Smooth muscle cell of the brain vasculature (primary cell): ENCODE measurements at regions not wholly inside any gene's neighbourhood (a gene's known extent, or its start where the extent isn't known, plus 50 kb on each side); places are given as distances from the start of the nearest gene placed in this dataset.
"Not testable (repeated sequence)": the region's sequence is repeated elsewhere in the genome, so short reads cannot be mapped to it uniquely, and the experiment has no call there.

ENCODE experiments used
- DNase-seq: peaks from one replicate; pipeline ENCODE4 v3.0.0-alpha.2; 2012; ENCODE audit warnings: low read depth, low spot score

GRCh38 chr3:27630885-27631284 lies 91.2 kb downstream of the EOMES start:
- no peak for DNase-seq

- DNase-seq = no peak
These were observed 92.8 kb downstream of the EOMES start for GRCh38 chr3:27629366-27629765.

GRCh38 chr3:27628026-27628750 lies 93.9 kb downstream of the EOMES start:
- no peak for DNase-seq

DNA sequence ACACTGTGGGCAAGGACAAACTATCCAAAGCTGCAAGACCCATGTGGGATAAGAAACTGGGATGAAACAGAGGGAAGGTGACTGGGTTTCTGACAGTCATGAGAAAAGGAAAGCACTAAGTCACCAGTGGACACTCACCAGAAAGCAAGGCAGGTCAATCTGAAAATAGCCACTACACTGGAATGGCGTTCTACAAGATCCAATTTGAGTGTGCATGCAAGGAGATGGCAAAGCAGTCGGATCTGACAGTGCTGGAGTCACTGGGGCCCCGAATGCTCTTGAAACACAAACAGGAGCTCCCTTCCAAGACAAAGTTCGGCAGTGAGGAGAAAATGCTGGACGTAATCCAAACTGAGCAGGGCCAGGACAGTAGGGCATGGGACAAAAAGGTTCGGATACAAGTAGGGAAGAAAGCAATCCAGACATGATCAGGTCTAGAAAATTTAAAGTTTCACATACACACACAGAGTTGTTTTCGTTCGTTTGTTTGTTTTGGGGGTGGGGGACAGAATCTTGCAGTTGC lies 95.5 kb downstream of the EOMES start:
- no peak for DNase-seq

GRCh38 chr3:27625864-27626263 lies 96.3 kb downstream of the EOMES start:
- DNase-seq = peak; percentile 40

DNA sequence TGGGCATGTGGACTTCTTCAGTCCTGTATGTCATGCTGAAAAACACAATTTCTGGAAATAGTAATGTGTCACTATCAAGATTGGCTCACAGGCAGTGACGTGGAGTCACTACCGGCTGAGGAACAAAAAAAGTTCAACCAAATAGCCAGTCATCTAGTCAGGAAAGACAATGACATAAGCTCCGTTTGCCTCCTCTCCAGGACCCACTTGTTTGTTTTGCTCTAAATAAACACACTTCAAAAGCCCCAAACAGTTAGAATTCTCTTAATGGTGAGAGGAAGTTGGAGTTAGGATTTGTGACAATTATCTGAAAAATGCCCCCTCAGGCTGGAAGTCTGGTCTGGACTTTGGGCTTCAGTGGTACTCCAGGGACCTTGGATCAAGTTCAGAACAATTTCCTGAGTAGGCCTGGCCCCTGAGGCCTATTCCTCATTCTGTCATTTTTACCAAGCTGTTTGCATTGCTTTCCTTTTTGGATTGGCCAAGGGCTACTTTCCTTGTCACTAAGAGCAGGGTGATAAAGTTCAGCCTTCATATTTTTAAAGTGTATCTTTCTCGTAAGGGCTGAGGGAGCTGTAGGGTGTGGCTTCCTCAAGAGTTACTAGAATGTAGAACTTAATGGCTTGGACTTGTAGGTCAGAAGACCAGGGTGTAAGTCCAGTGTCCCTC lies 98.9 kb downstream of the EOMES start:
- no peak for DNase-seq

- no peak for DNase-seq
These were observed 104.6 kb downstream of the EOMES start for GRCh38 chr3:27617552-27617951.

- DNase-seq = no peak
These were observed 106.1 kb downstream of the EOMES start for GRCh38 chr3:27616031-27616430.

GRCh38 chr3:27615555-27615954 lies 106.6 kb downstream of the EOMES start:
- DNase-seq = no peak

GRCh38 chr3:27614592-27614991 lies 107.5 kb downstream of the EOMES start:
- DNase-seq = no peak

- DNase-seq = no peak
These were observed 108.2 kb downstream of the EOMES start for GRCh38 chr3:27613846-27614500.

DNA sequence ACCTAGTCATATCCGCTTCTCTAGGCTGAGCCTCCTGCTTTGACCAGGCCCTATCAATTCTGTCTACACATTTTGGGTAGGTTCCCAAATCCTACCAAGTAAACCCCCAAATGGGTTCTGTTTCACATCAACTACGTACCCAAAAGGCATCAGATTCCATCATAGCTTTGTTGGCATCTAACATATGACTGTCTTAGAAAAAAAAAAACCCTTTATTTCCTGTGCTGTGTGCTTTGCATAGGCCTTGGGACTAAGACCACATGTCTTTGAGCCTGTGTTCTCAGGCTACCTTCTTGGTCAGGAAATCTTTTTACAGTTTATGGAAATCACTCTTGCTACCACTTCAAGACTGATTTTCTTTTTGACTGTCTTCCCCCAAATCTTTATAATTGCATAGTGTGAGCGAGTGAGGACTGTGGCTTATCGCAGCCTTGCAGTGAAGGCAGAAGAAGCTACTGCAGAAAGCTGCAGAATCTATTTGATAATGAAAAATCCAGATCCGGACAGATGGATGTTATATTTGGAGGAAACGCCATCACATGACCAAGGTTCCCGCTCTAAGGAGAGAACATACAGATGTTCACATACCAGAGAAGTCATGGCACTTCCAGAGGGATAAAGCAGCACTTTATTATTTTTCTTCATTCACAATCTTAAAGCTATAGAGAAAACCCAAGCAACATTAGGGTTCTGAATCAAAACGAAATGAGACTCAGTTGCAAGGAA lies 111.2 kb downstream of the EOMES start:
- DNase-seq = no peak

- DNase-seq = no peak
These were observed 114.8 kb downstream of the EOMES start for GRCh38 chr3:27607370-27607769.

- DNase-seq = no peak
These were observed 115.6 kb downstream of the EOMES start for GRCh38 chr3:27606537-27606936.

- DNase-seq = not testable (repeated sequence)
These were observed 117.1 kb upstream of the SLC4A7 start for GRCh38 chr3:27601311-27601710.

- not testable (repeated sequence) for DNase-seq
These were observed 115.6 kb upstream of the SLC4A7 start for GRCh38 chr3:27599741-27600140.

GRCh38 chr3:27596921-27597320 lies 112.7 kb upstream of the SLC4A7 start:
- no peak for DNase-seq

DNA sequence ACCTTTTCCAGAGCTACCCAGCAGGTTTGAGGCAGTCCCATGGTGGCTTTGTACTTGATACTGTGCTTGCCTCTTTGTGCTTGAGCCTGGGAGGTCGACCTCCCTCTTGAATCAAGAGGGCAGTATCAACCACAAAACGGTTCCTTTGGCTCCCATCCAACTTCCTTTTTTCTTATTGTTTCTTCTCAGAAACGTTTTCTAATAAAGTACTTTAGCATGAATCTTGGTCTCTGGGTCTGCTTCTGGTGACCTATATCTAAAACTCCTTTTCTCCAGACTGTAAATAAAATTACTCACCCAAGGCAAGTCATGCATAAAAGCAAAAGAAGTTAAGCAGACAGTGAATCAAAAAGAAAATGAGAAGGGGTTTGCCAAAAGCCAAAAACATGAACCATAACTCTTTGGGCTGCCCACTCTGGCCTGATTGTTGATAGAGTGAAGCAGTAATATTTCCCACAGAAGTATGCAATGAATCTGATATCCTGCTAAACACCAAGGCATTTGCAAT lies 112.2 kb upstream of the SLC4A7 start:
- no peak for DNase-seq

DNA sequence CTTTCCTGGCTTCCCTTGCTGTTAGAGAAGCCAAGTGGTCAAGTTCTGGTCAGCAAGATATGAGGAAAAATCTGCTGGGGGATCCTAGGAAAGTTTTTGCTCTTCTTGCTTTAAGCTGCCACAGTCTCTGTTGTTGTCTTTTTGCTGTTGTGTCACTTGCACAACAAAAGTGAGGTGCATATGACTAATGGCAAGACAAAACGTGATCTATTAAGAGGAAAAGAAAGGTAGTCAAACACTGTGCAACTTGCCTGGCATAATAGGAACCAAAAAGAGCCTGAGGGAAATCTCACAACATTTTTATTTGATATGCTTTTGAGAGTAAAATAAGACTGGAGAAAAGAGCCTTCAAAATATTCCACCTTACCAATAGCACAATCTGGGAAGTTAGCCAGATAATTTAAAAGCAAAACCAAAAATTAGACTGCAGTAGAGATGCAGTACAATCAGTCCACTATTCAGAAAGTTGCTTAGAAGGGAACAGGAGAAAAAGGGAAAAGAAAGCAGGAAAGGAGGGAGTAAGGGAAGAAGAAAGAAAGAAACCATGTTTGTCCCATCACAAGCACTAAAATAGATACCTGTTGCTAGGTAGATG lies 110.0 kb upstream of the SLC4A7 start:
- no peak for DNase-seq

DNA sequence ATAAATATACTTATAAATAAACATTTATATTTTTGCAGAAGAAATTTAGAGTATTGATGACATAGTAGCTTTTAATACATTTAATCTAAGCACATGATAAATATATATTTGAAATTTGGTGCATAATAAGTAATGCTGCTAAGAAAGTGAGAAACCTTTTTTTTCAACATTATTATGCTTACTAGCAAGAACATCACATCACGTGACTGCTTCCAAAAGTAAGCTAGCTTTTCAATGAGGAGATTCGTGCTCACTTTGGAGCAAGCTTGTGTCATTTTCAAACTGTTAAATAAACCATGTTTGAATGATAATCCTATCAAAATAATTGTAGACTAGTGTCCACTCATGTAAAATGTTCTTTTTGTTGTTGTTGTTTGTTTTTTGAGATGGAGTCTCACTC lies 109.0 kb upstream of the SLC4A7 start:
- DNase-seq = no peak
